GM21367 (cell line): ENCODE measurements at regions not wholly inside any gene's neighbourhood (a gene's known extent, or its start where the extent isn't known, plus 50 kb on each side); places are given as distances from the start of the nearest gene placed in this dataset.

ENCODE experiments used
- ATAC-seq: cut with Tn5 transposase; IDR thresholded peaks from one replicate; pipeline ENCODE4 v1.9.1; 2021; ENCODE audit not compliant: unreplicated experiment

DNA sequence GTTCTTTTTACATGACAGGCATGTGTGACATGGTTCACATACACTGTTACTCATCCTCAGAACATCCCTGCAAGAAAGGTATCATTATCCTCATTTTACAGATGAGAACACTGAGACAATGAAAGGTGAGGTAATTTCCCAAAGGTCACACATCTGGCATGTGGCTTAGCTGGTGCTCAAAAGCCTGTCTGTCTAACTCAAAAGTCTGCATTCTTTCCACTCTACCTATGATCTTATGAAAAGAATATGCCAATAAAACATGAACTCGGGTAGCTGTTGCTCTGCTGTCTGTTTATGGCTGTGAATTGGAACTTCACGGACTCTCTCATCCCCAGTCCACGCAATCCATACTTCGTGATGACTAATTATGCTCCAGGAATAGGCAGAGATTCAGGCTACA, 79.0 kb upstream of the ODAD2 start:
- no peak for ATAC-seq

GRCh38 chr10:28075424-28075823, 76.5 kb upstream of the ODAD2 start:
- ATAC-seq, result no peak

DNA sequence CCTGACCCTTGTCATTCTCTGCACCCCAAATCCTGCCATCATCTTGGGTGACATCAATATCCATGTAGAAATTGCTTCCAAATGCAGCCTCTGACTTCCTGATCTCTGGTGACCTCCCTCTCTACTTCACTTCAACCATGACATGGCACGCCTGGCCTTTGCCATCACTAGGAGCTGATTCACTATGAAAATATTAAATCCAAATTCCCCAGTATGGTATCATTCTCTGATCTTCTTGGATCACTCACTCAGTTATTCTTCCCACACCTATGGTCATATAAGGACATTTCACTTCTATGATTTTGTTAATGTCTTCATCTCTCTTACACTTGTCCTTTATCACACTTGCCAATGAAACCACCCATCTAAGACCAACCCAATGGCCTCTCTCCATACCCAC, 73.7 kb upstream of the ODAD2 start:
- ATAC-seq, result no peak

- no peak for ATAC-seq
These were observed 61.2 kb upstream of the ODAD2 start for GRCh38 chr10:28060031-28060607.

DNA sequence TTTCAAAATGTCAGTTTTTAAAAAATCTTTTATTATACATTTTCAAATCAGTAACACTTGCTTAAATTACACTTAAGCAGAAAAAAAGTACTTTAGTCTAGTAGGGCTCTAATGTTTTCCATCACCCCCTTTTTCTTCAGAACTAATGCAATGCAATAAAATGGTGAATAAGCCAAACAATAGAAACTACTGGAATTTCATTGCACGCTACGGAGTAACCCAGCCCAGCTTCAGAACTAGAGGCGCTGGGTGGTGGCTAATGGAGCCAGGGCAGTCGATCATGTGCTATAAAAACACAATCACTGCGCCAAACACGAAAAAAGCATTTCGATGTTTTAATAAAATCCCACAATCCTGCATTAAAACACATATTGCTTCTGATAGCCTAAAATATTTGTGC, 59.9 kb upstream of the ODAD2 start:
- ATAC-seq, result no peak

- no peak for ATAC-seq
These were observed 55.5 kb upstream of the ODAD2 start for GRCh38 chr10:28054228-28054860.

DNA sequence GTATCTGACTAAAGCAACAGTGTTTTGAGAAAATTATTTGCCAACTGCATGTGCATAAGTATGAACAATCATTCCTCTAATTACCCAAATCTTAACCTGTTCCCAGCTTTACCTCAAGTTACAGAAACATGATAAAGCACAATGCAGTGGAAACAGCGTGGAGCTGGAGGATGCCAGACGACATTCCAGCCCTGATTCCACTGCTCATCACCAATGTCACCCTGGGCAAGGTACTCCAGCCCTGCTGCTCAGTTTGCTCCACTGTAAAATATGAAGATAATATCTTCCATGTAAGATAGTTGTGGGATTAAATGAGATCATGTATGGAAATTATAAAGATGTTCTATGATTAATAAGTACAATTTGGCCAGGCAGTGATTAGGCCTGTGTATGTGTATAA, 50.4 kb upstream of the ODAD2 start:
- no peak for ATAC-seq
